ENCODE measurements at regions not wholly inside any gene's neighbourhood (a gene's known extent, or its start where the extent isn't known, plus 50 kb on each side); places are given as distances from the start of the nearest gene placed in this dataset.

GRCh38 chr22:47367107-47367690, 604.7 kb downstream of the TBC1D22A start:
- Histone ChIP-seq H3K27me3 (ENCODE audit: control insufficient read depth in 2 of 2, insufficient read depth in 2 of 2, low read length in 2 of 2) (peaks cover 0 to 2% of the 10 kb centered on the region in 2 donors), H3K9me3 (ENCODE audit: control insufficient read depth in 2 of 2, low read length in 2 of 2) (no peaks in the 10 kb centered on the region), H3K9ac (ENCODE audit: low read depth in 1 of 2, low read length in 2 of 2) (no peak overlapping the region), H3K27ac (ENCODE audit: low read depth in 2 of 2, low read length in 2 of 2) (no peak overlapping the region), H3K4me1 (ENCODE audit: control insufficient read depth in 2 of 2, insufficient read depth in 2 of 2, low read length in 2 of 2) (no peaks in the 10 kb centered on the region), H3K4me3 (ENCODE audit: low read length in 2 of 2) (no peak overlapping the region), H3K36me3 (ENCODE audit: control insufficient read depth in 2 of 2, insufficient read depth in 2 of 2, low read length in 2 of 2) (no peaks in the 10 kb centered on the region)

- no peaks in the 10 kb centered on the region for H3K36me3 ChIP-seq (ENCODE audit: control insufficient read depth in 2 of 2, insufficient read depth in 2 of 2, low read length in 2 of 2)
- H3K4me3 ChIP-seq (ENCODE audit: low read length in 2 of 2) = no peak overlapping the region
- no peak overlapping the region for H3K9ac ChIP-seq (ENCODE audit: low read depth in 1 of 2, low read length in 2 of 2)
- H3K27me3 ChIP-seq (ENCODE audit: control insufficient read depth in 2 of 2, insufficient read depth in 2 of 2, low read length in 2 of 2) = peaks cover 0 to 2% of the 10 kb centered on the region in 2 donors
- H3K4me1 ChIP-seq (ENCODE audit: control insufficient read depth in 2 of 2, insufficient read depth in 2 of 2, low read length in 2 of 2) = no peaks in the 10 kb centered on the region
- peaks cover 0 to 3% of the 10 kb centered on the region in 2 donors for H3K9me3 ChIP-seq (ENCODE audit: control insufficient read depth in 2 of 2, low read length in 2 of 2)
- H3K27ac ChIP-seq (ENCODE audit: low read depth in 2 of 2, low read length in 2 of 2) = no peak overlapping the region
Measured at GRCh38 chr22:47366026-47366767, 603.7 kb downstream of the TBC1D22A start.

- H3K4me3 ChIP-seq (ENCODE audit: low read length in 2 of 2) = no peak overlapping the region
- no peaks in the 10 kb centered on the region for H3K36me3 ChIP-seq (ENCODE audit: control insufficient read depth in 2 of 2, insufficient read depth in 2 of 2, low read length in 2 of 2)
- no peak overlapping the region for H3K9ac ChIP-seq (ENCODE audit: low read depth in 1 of 2, low read length in 2 of 2)
- peaks cover 0 to 3% of the 10 kb centered on the region in 2 donors for H3K9me3 ChIP-seq (ENCODE audit: control insufficient read depth in 2 of 2, low read length in 2 of 2)
- H3K4me1 ChIP-seq (ENCODE audit: control insufficient read depth in 2 of 2, insufficient read depth in 2 of 2, low read length in 2 of 2) = no peaks in the 10 kb centered on the region
- no peaks in the 10 kb centered on the region for H3K27me3 ChIP-seq (ENCODE audit: control insufficient read depth in 2 of 2, insufficient read depth in 2 of 2, low read length in 2 of 2)
- H3K27ac ChIP-seq (ENCODE audit: low read depth in 2 of 2, low read length in 2 of 2) = no peak overlapping the region
Measured at GRCh38 chr22:47361247-47361646, 598.8 kb downstream of the TBC1D22A start.

GRCh38 chr22:47357493-47357892, 595.0 kb downstream of the TBC1D22A start:
- Histone ChIP-seq H3K4me1 (ENCODE audit: control insufficient read depth in 2 of 2, insufficient read depth in 2 of 2, low read length in 2 of 2) (no peaks in the 10 kb centered on the region), H3K9me3 (ENCODE audit: control insufficient read depth in 2 of 2, low read length in 2 of 2) (peaks cover 0 to 3% of the 10 kb centered on the region in 2 donors), H3K36me3 (ENCODE audit: control insufficient read depth in 2 of 2, insufficient read depth in 2 of 2, low read length in 2 of 2) (no peaks in the 10 kb centered on the region), H3K9ac (ENCODE audit: low read depth in 1 of 2, low read length in 2 of 2) (no peak overlapping the region), H3K4me3 (ENCODE audit: low read length in 2 of 2) (no peak overlapping the region), H3K27ac (ENCODE audit: low read depth in 2 of 2, low read length in 2 of 2) (no peak overlapping the region), H3K27me3 (ENCODE audit: control insufficient read depth in 2 of 2, insufficient read depth in 2 of 2, low read length in 2 of 2) (no peaks in the 10 kb centered on the region)

- H3K27ac ChIP-seq (ENCODE audit: low read depth in 2 of 2, low read length in 2 of 2) = no peak overlapping the region
- H3K36me3 ChIP-seq (ENCODE audit: control insufficient read depth in 2 of 2, insufficient read depth in 2 of 2, low read length in 2 of 2) = no peaks in the 10 kb centered on the region
- no peaks in the 10 kb centered on the region for H3K27me3 ChIP-seq (ENCODE audit: control insufficient read depth in 2 of 2, insufficient read depth in 2 of 2, low read length in 2 of 2)
- H3K4me1 ChIP-seq (ENCODE audit: control insufficient read depth in 2 of 2, insufficient read depth in 2 of 2, low read length in 2 of 2) = no peaks in the 10 kb centered on the region
- peaks cover 0 to 2% of the 10 kb centered on the region in 2 donors for H3K9me3 ChIP-seq (ENCODE audit: control insufficient read depth in 2 of 2, low read length in 2 of 2)
- no peak overlapping the region for H3K4me3 ChIP-seq (ENCODE audit: low read length in 2 of 2)
- no peak overlapping the region for H3K9ac ChIP-seq (ENCODE audit: low read depth in 1 of 2, low read length in 2 of 2)
Measured at GRCh38 chr22:47357086-47357485, 594.6 kb downstream of the TBC1D22A start.

- H3K27me3 ChIP-seq (ENCODE audit: control insufficient read depth in 2 of 2, insufficient read depth in 2 of 2, low read length in 2 of 2) = no peaks in the 10 kb centered on the region
- no peaks in the 10 kb centered on the region for H3K4me1 ChIP-seq (ENCODE audit: control insufficient read depth in 2 of 2, insufficient read depth in 2 of 2, low read length in 2 of 2)
- no peak overlapping the region for H3K27ac ChIP-seq (ENCODE audit: low read depth in 2 of 2, low read length in 2 of 2)
- no peak overlapping the region for H3K4me3 ChIP-seq (ENCODE audit: low read length in 2 of 2)
- H3K36me3 ChIP-seq (ENCODE audit: control insufficient read depth in 2 of 2, insufficient read depth in 2 of 2, low read length in 2 of 2) = no peaks in the 10 kb centered on the region
- no peaks in the 10 kb centered on the region for H3K9me3 ChIP-seq (ENCODE audit: control insufficient read depth in 2 of 2, low read length in 2 of 2)
- H3K9ac ChIP-seq (ENCODE audit: low read depth in 1 of 2, low read length in 2 of 2) = no peak overlapping the region
Measured at GRCh38 chr22:47356511-47357011, 594.1 kb downstream of the TBC1D22A start.

GRCh38 chr22:47355776-47356510, 593.5 kb downstream of the TBC1D22A start:
- no peak overlapping the region for H3K9ac ChIP-seq (ENCODE audit: low read depth in 1 of 2, low read length in 2 of 2)

GRCh38 chr22:47355388-47355725, 592.9 kb downstream of the TBC1D22A start:
- Histone ChIP-seq H3K4me1 (ENCODE audit: control insufficient read depth in 2 of 2, insufficient read depth in 2 of 2, low read length in 2 of 2) (no peaks in the 10 kb centered on the region), H3K27me3 (ENCODE audit: control insufficient read depth in 2 of 2, insufficient read depth in 2 of 2, low read length in 2 of 2) (no peaks in the 10 kb centered on the region), H3K9me3 (ENCODE audit: control insufficient read depth in 2 of 2, low read length in 2 of 2) (no peaks in the 10 kb centered on the region), H3K4me3 (ENCODE audit: low read length in 2 of 2) (no peak overlapping the region), H3K9ac (ENCODE audit: low read depth in 1 of 2, low read length in 2 of 2) (no peak overlapping the region), H3K27ac (ENCODE audit: low read depth in 2 of 2, low read length in 2 of 2) (no peak overlapping the region), H3K36me3 (ENCODE audit: control insufficient read depth in 2 of 2, insufficient read depth in 2 of 2, low read length in 2 of 2) (no peaks in the 10 kb centered on the region)

More at GRCh38 chr22:47355776-47356510, 593.5 kb downstream of the TBC1D22A start:
- Histone ChIP-seq H3K4me1 (ENCODE audit: control insufficient read depth in 2 of 2, insufficient read depth in 2 of 2, low read length in 2 of 2) (no peaks in the 10 kb centered on the region), H3K27ac (ENCODE audit: low read depth in 2 of 2, low read length in 2 of 2) (no peak overlapping the region), H3K27me3 (ENCODE audit: control insufficient read depth in 2 of 2, insufficient read depth in 2 of 2, low read length in 2 of 2) (no peaks in the 10 kb centered on the region), H3K4me3 (ENCODE audit: low read length in 2 of 2) (no peak overlapping the region), H3K36me3 (ENCODE audit: control insufficient read depth in 2 of 2, insufficient read depth in 2 of 2, low read length in 2 of 2) (no peaks in the 10 kb centered on the region), H3K9me3 (ENCODE audit: control insufficient read depth in 2 of 2, low read length in 2 of 2) (no peaks in the 10 kb centered on the region)

GRCh38 chr22:47354668-47355387, 592.4 kb downstream of the TBC1D22A start:
- Histone ChIP-seq H3K4me3 (ENCODE audit: low read length in 2 of 2) (no peak overlapping the region), H3K27me3 (ENCODE audit: control insufficient read depth in 2 of 2, insufficient read depth in 2 of 2, low read length in 2 of 2) (no peaks in the 10 kb centered on the region), H3K4me1 (ENCODE audit: control insufficient read depth in 2 of 2, insufficient read depth in 2 of 2, low read length in 2 of 2) (no peaks in the 10 kb centered on the region), H3K36me3 (ENCODE audit: control insufficient read depth in 2 of 2, insufficient read depth in 2 of 2, low read length in 2 of 2) (no peaks in the 10 kb centered on the region), H3K9ac (ENCODE audit: low read depth in 1 of 2, low read length in 2 of 2) (no peak overlapping the region), H3K9me3 (ENCODE audit: control insufficient read depth in 2 of 2, low read length in 2 of 2) (no peaks in the 10 kb centered on the region), H3K27ac (ENCODE audit: low read depth in 2 of 2, low read length in 2 of 2) (no peak overlapping the region)
